ENCODE measurements at regions not wholly inside any gene's neighbourhood (a gene's known extent, or its start where the extent isn't known, plus 50 kb on each side); places are given as distances from the start of the nearest gene placed in this dataset.

GRCh38 chr11:13134066-13134465 is 125.0 kb downstream of the RASSF10 start (continued):
- TF ChIP-seq, protein P1, sequence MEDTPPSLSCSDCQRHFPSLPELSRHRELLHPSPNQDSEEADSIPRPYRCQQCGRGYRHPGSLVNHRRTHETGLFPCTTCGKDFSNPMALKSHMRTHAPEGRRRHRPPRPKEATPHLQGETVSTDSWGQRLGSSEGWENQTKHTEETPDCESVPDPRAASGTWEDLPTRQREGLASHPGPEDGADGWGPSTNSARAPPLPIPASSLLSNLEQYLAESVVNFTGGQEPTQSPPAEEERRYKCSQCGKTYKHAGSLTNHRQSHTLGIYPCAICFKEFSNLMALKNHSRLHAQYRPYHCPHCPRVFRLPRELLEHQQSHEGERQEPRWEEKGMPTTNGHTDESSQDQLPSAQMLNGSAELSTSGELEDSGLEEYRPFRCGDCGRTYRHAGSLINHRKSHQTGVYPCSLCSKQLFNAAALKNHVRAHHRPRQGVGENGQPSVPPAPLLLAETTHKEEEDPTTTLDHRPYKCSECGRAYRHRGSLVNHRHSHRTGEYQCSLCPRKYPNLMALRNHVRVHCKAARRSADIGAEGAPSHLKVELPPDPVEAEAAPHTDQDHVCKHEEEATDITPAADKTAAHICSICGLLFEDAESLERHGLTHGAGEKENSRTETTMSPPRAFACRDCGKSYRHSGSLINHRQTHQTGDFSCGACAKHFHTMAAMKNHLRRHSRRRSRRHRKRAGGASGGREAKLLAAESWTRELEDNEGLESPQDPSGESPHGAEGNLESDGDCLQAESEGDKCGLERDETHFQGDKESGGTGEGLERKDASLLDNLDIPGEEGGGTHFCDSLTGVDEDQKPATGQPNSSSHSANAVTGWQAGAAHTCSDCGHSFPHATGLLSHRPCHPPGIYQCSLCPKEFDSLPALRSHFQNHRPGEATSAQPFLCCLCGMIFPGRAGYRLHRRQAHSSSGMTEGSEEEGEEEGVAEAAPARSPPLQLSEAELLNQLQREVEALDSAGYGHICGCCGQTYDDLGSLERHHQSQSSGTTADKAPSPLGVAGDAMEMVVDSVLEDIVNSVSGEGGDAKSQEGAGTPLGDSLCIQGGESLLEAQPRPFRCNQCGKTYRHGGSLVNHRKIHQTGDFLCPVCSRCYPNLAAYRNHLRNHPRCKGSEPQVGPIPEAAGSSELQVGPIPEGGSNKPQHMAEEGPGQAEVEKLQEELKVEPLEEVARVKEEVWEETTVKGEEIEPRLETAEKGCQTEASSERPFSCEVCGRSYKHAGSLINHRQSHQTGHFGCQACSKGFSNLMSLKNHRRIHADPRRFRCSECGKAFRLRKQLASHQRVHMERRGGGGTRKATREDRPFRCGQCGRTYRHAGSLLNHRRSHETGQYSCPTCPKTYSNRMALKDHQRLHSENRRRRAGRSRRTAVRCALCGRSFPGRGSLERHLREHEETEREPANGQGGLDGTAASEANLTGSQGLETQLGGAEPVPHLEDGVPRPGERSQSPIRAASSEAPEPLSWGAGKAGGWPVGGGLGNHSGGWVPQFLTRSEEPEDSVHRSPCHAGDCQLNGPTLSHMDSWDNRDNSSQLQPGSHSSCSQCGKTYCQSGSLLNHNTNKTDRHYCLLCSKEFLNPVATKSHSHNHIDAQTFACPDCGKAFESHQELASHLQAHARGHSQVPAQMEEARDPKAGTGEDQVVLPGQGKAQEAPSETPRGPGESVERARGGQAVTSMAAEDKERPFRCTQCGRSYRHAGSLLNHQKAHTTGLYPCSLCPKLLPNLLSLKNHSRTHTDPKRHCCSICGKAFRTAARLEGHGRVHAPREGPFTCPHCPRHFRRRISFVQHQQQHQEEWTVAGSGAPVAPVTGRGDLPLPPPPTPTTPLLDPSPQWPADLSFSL (CRISPR knock-in tag; IDR thresholded peaks at IDR 0.05): no peak
- TF ChIP-seq POLR2AphosphoS5 (IDR thresholded peaks at IDR 0.05; ENCODE audit: low read depth, low read length): no peak
- TF ChIP-seq ZNF230 (CRISPR knock-in tag; IDR thresholded peaks at IDR 0.05): no peak
- TF ChIP-seq ZBTB39 (CRISPR knock-in tag; IDR thresholded peaks at IDR 0.05): no peak
- TF ChIP-seq KDM1A (CRISPR knock-in tag; IDR thresholded peaks at IDR 0.05): no peak
- no peak for TF ChIP-seq LBX2 (CRISPR knock-in tag; IDR thresholded peaks at IDR 0.05; ENCODE audit: borderline replicate concordance)
- no peak for TF ChIP-seq ZNF431 (CRISPR knock-in tag; IDR thresholded peaks at IDR 0.05; ENCODE audit: borderline replicate concordance, low read depth)

Data from HepG2 (cell line).